SK-N-SH treated with all-trans-retinoic acid at 6 μM for 48 hours (cell line): ENCODE measurements at regions not wholly inside any gene's neighbourhood (a gene's known extent, or its start where the extent isn't known, plus 50 kb on each side); places are given as distances from the start of the nearest gene placed in this dataset.

Source experiments
- ATAC-seq: fragments of 200-7000 bp; cut with Tn5 transposase; 3 replicates; pipeline ENCODE4 v1.9.1; 2020; ENCODE audit warnings: mild to moderate bottlenecking, moderate library complexity
- ARNTL ChIP-seq: fragments of 450-650 bp; formaldehyde crosslinking; IDR thresholded peaks from 2 replicates; pipeline ENCODE4 v1.5.0; 2020; ENCODE audit warnings: low read depth, mild to moderate bottlenecking, moderate library complexity, borderline replicate concordance
- BACH2 ChIP-seq: fragments of 250-450 bp; sonication (Bioruptor Pico); IDR thresholded peaks from 2 replicates; pipeline ENCODE4 v1.9.0; 2021; ENCODE audit warnings: mild to moderate bottlenecking, borderline replicate concordance
- CSDC2 ChIP-seq: fragments of 250-450 bp; sonication (Bioruptor Pico); IDR thresholded peaks from 2 replicates; pipeline ENCODE4 v1.5.0; 2020; ENCODE audit warnings: mild to moderate bottlenecking, moderate library complexity
- CSRNP3 ChIP-seq: fragments of 250-450 bp; sonication (Bioruptor Pico); IDR thresholded peaks from 2 replicates; pipeline ENCODE4 v1.5.1; 2021; ENCODE audit warnings: mild to moderate bottlenecking, moderate library complexity
- ESRRG ChIP-seq: fragments of 250-450 bp; sonication (Bioruptor Pico); IDR thresholded peaks from 2 replicates; pipeline ENCODE4 v1.6.1; 2021; ENCODE audit warnings: mild to moderate bottlenecking
- GLIS3 ChIP-seq: fragments of 250-450 bp; sonication (Bioruptor Pico); IDR thresholded peaks from 2 replicates; pipeline ENCODE4 v1.5.0; 2020; ENCODE audit warnings: mild to moderate bottlenecking, moderate library complexity
- ISL1 ChIP-seq: fragments of 250-450 bp; sonication (Bioruptor Pico); IDR thresholded peaks from 2 replicates; pipeline ENCODE4 v2.1.2; 2022; ENCODE audit warnings: mild to moderate bottlenecking, moderate library complexity
- OSR1 ChIP-seq: fragments of 250-450 bp; sonication (Bioruptor Pico); IDR thresholded peaks from 2 replicates; pipeline ENCODE4 v1.8.0; 2022; ENCODE audit warnings: moderate library complexity, mild to moderate bottlenecking, inconsistent platforms
- PATZ1 ChIP-seq: fragments of 250-450 bp; sonication (Bioruptor Pico); IDR thresholded peaks from 2 replicates; pipeline ENCODE4 v1.8.0; 2020; ENCODE audit warnings: mild to moderate bottlenecking, moderate library complexity, borderline replicate concordance
- POU6F1 ChIP-seq: fragments of 250-450 bp; sonication (Bioruptor Pico); IDR thresholded peaks from 2 replicates; pipeline ENCODE4 v1.8.0; 2021; ENCODE audit warnings: low read depth, mild to moderate bottlenecking, moderate library complexity, borderline replicate concordance
- PPARA ChIP-seq: fragments of 250-450 bp; sonication (Bioruptor Pico); IDR thresholded peaks from 2 replicates; pipeline ENCODE4 v1.5.0; 2020; ENCODE audit warnings: mild to moderate bottlenecking, borderline replicate concordance
- RARB ChIP-seq: fragments of 250-450 bp; sonication (Bioruptor Pico); IDR thresholded peaks from 2 replicates; pipeline ENCODE4 v1.8.0; 2021; ENCODE audit warnings: mild to moderate bottlenecking, moderate library complexity
- SNAI2 ChIP-seq: fragments of 250-450 bp; sonication (Bioruptor Pico); IDR thresholded peaks from 2 replicates; pipeline ENCODE4 v1.5.0; 2020; ENCODE audit warnings: mild to moderate bottlenecking, moderate library complexity
- TCF4 ChIP-seq: fragments of 250-450 bp; sonication (Bioruptor Pico); IDR thresholded peaks from 2 replicates; pipeline ENCODE4 v1.8.0; 2021; ENCODE audit warnings: mild to moderate bottlenecking, moderate library complexity, borderline replicate concordance
- TOX ChIP-seq: fragments of 250-450 bp; sonication (Bioruptor Pico); IDR thresholded peaks from 2 replicates; pipeline ENCODE4 v1.8.0; 2021; ENCODE audit warnings: mild to moderate bottlenecking, moderate library complexity, borderline replicate concordance
- ZFP3 ChIP-seq: fragments of 250-450 bp; sonication (Bioruptor Pico); IDR thresholded peaks from 2 replicates; pipeline ENCODE4 v1.5.0; 2020; ENCODE audit warnings: mild to moderate bottlenecking, moderate library complexity
- ZFP30 ChIP-seq: fragments of 450-650 bp; formaldehyde crosslinking; IDR thresholded peaks from 2 replicates; pipeline ENCODE4 v1.5.0; 2022; ENCODE audit warnings: mild to moderate bottlenecking, moderate library complexity
- ZNF565 ChIP-seq: fragments of 450-650 bp; formaldehyde crosslinking; conservative IDR thresholded peaks from 2 replicates; pipeline ENCODE4 v1.5.0; 2020; ENCODE audit warnings: low read depth, mild to moderate bottlenecking, moderate library complexity
- ZNF70 ChIP-seq: fragments of 450-650 bp; formaldehyde crosslinking; IDR thresholded peaks from 2 replicates; pipeline ENCODE4 v1.5.0; 2020; ENCODE audit warnings: mild to moderate bottlenecking, moderate library complexity
- ZNF8 ChIP-seq: fragments of 450-650 bp; formaldehyde crosslinking; IDR thresholded peaks from 2 replicates; pipeline ENCODE4 v1.5.0; 2020; ENCODE audit warnings: mild to moderate bottlenecking, moderate library complexity
- TF ChIP-seq, protein P1 (sequence below): fragments of 250-450 bp; sonication (Bioruptor Pico); IDR thresholded peaks from 2 replicates; pipeline ENCODE4 v1.5.0; 2020; ENCODE audit warnings: mild to moderate bottlenecking, moderate library complexity

- ATAC-seq = no peak
- no peak for TF ChIP-seq BACH2
- TF ChIP-seq ZNF8 = no peak
- no peak for TF ChIP-seq ZNF565 (CRISPR knock-in tag)
- no peak for TF ChIP-seq ZNF70 (CRISPR knock-in tag)
- TF ChIP-seq ZFP3 (CRISPR knock-in tag) = no peak
- no peak for TF ChIP-seq ESRRG (CRISPR knock-in tag)
- TF ChIP-seq POU6F1 (CRISPR knock-in tag) = no peak
- no peak for TF ChIP-seq TOX (CRISPR knock-in tag)
- no peak for TF ChIP-seq TCF4 (CRISPR knock-in tag)
- no peak for TF ChIP-seq ZFP30
- TF ChIP-seq RARB (CRISPR knock-in tag) = no peak
- no peak for TF ChIP-seq ISL1 (CRISPR knock-in tag)
- TF ChIP-seq CSRNP3 (CRISPR knock-in tag) = no peak
- no peak for TF ChIP-seq PPARA (CRISPR knock-in tag)
- TF ChIP-seq, protein P1, sequence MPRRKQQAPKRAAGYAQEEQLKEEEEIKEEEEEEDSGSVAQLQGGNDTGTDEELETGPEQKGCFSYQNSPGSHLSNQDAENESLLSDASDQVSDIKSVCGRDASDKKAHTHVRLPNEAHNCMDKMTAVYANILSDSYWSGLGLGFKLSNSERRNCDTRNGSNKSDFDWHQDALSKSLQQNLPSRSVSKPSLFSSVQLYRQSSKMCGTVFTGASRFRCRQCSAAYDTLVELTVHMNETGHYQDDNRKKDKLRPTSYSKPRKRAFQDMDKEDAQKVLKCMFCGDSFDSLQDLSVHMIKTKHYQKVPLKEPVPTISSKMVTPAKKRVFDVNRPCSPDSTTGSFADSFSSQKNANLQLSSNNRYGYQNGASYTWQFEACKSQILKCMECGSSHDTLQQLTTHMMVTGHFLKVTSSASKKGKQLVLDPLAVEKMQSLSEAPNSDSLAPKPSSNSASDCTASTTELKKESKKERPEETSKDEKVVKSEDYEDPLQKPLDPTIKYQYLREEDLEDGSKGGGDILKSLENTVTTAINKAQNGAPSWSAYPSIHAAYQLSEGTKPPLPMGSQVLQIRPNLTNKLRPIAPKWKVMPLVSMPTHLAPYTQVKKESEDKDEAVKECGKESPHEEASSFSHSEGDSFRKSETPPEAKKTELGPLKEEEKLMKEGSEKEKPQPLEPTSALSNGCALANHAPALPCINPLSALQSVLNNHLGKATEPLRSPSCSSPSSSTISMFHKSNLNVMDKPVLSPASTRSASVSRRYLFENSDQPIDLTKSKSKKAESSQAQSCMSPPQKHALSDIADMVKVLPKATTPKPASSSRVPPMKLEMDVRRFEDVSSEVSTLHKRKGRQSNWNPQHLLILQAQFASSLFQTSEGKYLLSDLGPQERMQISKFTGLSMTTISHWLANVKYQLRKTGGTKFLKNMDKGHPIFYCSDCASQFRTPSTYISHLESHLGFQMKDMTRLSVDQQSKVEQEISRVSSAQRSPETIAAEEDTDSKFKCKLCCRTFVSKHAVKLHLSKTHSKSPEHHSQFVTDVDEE = no peak
- TF ChIP-seq SNAI2 (CRISPR knock-in tag) = no peak
- no peak for TF ChIP-seq ARNTL (CRISPR knock-in tag)
- TF ChIP-seq CSDC2 (CRISPR knock-in tag) = no peak
- TF ChIP-seq OSR1 (CRISPR knock-in tag) = no peak
- TF ChIP-seq, all 23 proteins: peak for 0
Observed at GRCh38 chr4:128635955-128636560, 173.4 kb upstream of the JADE1 start.

DNA sequence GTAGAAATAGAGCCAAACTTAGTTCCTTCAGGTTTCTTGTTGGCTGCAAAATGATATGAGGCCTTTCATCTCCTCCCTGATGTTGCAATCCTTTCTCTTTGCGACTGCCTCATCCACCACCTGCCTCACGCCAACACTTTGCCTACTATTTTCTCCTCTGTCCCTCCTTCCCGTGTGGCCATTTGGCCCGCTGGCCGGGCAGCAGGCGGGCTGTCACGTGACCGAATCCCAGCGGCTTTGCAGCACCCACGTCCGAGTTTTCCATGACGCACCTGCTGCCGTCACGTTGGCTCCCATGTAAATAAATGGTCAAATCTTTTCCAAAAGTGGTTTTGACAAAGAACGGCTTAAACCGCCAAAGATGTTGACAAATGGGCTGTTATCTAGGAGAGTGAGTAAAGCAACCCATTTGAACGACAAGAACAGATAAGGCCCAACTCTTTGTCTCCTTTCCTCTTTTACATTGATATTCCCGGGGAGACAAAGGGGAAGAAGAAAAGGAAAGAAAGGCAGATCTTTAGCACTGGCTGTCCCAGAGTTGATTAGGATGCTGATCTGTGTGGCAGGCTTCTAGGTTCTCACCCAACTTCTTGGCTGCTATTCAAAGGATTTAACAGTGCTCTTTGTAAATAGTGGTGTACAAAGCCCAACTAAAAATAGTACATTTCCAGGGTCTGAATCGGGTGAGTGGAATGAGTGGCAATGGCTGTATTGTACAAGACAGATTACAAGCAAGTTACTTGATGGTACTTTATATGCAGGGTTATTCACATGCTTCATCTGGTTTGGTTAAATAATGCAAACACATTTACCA is 174.2 kb upstream of the JADE1 start:
- TF ChIP-seq CSRNP3 (CRISPR knock-in tag) = no peak
- TF ChIP-seq PATZ1 = no peak
- no peak for TF ChIP-seq GLIS3
- TF ChIP-seq RARB (CRISPR knock-in tag) = no peak
- TF ChIP-seq, protein P1 = no peak
- no peak for TF ChIP-seq PPARA (CRISPR knock-in tag)
- TF ChIP-seq OSR1 (CRISPR knock-in tag) = no peak
- no peak for TF ChIP-seq ARNTL (CRISPR knock-in tag)
- no peak for TF ChIP-seq ZNF8
- TF ChIP-seq BACH2 = no peak
- no peak for TF ChIP-seq CSDC2 (CRISPR knock-in tag)
- TF ChIP-seq TCF4 (CRISPR knock-in tag) = no peak
- no peak for ATAC-seq
